ENCODE measurements at regions not wholly inside any gene's neighbourhood (a gene's known extent, or its start where the extent isn't known, plus 50 kb on each side); places are given as distances from the start of the nearest gene placed in this dataset.

DNA sequence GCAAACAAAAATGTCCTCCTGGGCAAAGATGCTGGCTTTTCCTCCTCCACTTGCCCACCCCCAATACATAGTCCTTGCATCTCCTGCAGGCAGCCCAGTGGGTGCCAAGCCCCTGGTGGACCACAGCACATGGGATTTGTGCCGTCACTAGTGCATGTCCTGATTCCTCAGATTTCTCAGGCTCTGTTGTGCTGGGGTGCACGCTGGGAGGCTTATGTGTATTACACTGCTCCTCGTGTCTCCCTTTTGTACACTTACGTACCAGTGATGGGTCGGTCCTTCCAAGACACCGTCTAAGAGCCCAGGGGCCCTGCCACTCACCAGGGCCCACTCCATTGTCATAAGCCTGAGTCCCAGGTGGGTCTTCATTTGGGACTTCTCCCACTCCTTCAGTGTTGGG is 70.1 kb downstream of the PLXNA1 start:
- Histone ChIP-seq H2AK5ac (ENCODE audit: insufficient read length, low read length) (no peak overlapping the region), H3K23me2 (ENCODE audit: insufficient read length, low read depth, low read length, poor library complexity, severe bottlenecking) (no peaks in the 10 kb centered on the region), H3K9ac (ENCODE audit: extremely low read depth, insufficient read length, low read length) (no peak overlapping the region), H2AFZ (ENCODE audit: low read length) (no peak overlapping the region), H3K4me2 (ENCODE audit: insufficient read depth, insufficient read length, low read length) (no peak overlapping the region), H3K79me2 (ENCODE audit: insufficient read depth, low read length) (no peaks in the 10 kb centered on the region), H3K27ac (ENCODE audit: insufficient read length, low read depth, low read length) (no peak overlapping the region), H3K14ac (ENCODE audit: insufficient read depth, low read length) (no peak overlapping the region), H3K23ac (ENCODE audit: insufficient read length, low read depth, low read length) (no peak overlapping the region), H4K20me1 (ENCODE audit: control insufficient read depth, insufficient read depth, insufficient read length) (no peaks in the 10 kb centered on the region), H3T11ph (ENCODE audit: low read length) (no peak overlapping the region), H2BK120ac (ENCODE audit: low read depth, low read length, poor library complexity, severe bottlenecking) (no peak overlapping the region), H3K9me3 (ENCODE audit: control insufficient read depth, low read depth, low read length) (peaks cover 3% of the 10 kb centered on the region), H3K4me1 (ENCODE audit: insufficient read depth, low read length) (no peaks in the 10 kb centered on the region), H2BK5ac (ENCODE audit: insufficient read length, low read length) (no peak overlapping the region), H3K4ac (ENCODE audit: low read depth, low read length) (no peak overlapping the region), H2BK15ac (ENCODE audit: low read depth, low read length) (no peak overlapping the region), H3K79me1 (ENCODE audit: insufficient read depth, low read depth, low read length, poor library complexity, severe bottlenecking) (no peaks in the 10 kb centered on the region), H3K56ac (ENCODE audit: insufficient read length, low read depth, low read length) (no peak overlapping the region), H4K8ac (replicated peaks; ENCODE audit: insufficient read length, low read depth, low read length) (no peak overlapping the region), H3K18ac (ENCODE audit: insufficient read length, low read depth, low read length) (no peak overlapping the region), H2BK20ac (ENCODE audit: low read depth, low read length, poor library complexity, severe bottlenecking) (no peak overlapping the region), H2BK12ac (ENCODE audit: insufficient read length, low read depth, low read length) (no peak overlapping the region), H4K91ac (ENCODE audit: insufficient read length, low read depth, low read length) (no peak overlapping the region), H3K27me3 (ENCODE audit: insufficient read depth, low read length) (no peaks in the 10 kb centered on the region; the same call in 1 of the 2 replicates), H4K5ac (ENCODE audit: insufficient read length, low read depth, low read length) (no peak overlapping the region)
- peaks cover 9% of the 10 kb centered on the region for H3K27me3 Mint-ChIP-seq (ENCODE audit: low read depth)
- DNase-seq = no peak
- no peak overlapping the region for H3K27ac Mint-ChIP-seq
- peaks cover 24 to 26% of the 10 kb centered on the region in 2 experiments for H3K9me3 Mint-ChIP-seq
- H3K4me3 Mint-ChIP-seq = no peak overlapping the region
- no CpG with 5 or more reads among the region's 6 CpGs for WGBS (ENCODE audit: extremely low coverage, insufficient read length, low lambda C conversion rate)
- TF ChIP-seq, protein P1, sequence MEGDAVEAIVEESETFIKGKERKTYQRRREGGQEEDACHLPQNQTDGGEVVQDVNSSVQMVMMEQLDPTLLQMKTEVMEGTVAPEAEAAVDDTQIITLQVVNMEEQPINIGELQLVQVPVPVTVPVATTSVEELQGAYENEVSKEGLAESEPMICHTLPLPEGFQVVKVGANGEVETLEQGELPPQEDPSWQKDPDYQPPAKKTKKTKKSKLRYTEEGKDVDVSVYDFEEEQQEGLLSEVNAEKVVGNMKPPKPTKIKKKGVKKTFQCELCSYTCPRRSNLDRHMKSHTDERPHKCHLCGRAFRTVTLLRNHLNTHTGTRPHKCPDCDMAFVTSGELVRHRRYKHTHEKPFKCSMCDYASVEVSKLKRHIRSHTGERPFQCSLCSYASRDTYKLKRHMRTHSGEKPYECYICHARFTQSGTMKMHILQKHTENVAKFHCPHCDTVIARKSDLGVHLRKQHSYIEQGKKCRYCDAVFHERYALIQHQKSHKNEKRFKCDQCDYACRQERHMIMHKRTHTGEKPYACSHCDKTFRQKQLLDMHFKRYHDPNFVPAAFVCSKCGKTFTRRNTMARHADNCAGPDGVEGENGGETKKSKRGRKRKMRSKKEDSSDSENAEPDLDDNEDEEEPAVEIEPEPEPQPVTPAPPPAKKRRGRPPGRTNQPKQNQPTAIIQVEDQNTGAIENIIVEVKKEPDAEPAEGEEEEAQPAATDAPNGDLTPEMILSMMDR (conservative IDR thresholded peaks at IDR 0.05) = no peak
- H3K36me3 Mint-ChIP-seq (ENCODE audit: insufficient read depth in 1 of 3, low read depth in 3 of 3) = peaks cover 5 to 24% (median 7%) of the 10 kb centered on the region in 3 experiments; a peak in 5 of 7 replicates
- peaks cover 4 to 15% of the 10 kb centered on the region in 2 experiments; a peak in 3 of 4 replicates for H3K4me1 Mint-ChIP-seq

Measured in H9 (cell line).